ENCODE measurements at regions not wholly inside any gene's neighbourhood (a gene's known extent, or its start where the extent isn't known, plus 50 kb on each side); places are given as distances from the start of the nearest gene placed in this dataset.

- no peak for DNase-seq (ENCODE audit: low read depth, low spot score)
- no peak for TF ChIP-seq CTCF (IDR thresholded peaks at IDR 0.05; ENCODE audit: insufficient read depth, low read length, missing control alignments)
- CTCF ChIA-PET = no interaction called here
- no peak overlapping the region for H3K4me3 ChIP-seq (ENCODE audit: low read depth, low read length)
- POLR2A ChIA-PET = no interaction called here
Measured at GRCh38 chr9:108600896-108601295, 254.9 kb downstream of the ACTL7B start.

- no peak for DNase-seq (ENCODE audit: low read depth, low spot score)
- no peak overlapping the region for H3K4me3 ChIP-seq (ENCODE audit: low read depth, low read length)
- CTCF ChIA-PET = no interaction called here
- TF ChIP-seq CTCF (IDR thresholded peaks at IDR 0.05; ENCODE audit: insufficient read depth, low read length, missing control alignments) = no peak
- POLR2A ChIA-PET = no interaction called here
Measured at GRCh38 chr9:108599571-108599970, 256.2 kb downstream of the ACTL7B start.

- POLR2A ChIA-PET = no interaction called here
Measured at GRCh38 chr9:108591121-108591520, 264.7 kb downstream of the ACTL7B start.

GRCh38 chr9:108588246-108588645 is 267.5 kb downstream of the ACTL7B start:
- no peak overlapping the region for H3K4me3 ChIP-seq (ENCODE audit: low read depth, low read length)
- TF ChIP-seq CTCF (IDR thresholded peaks at IDR 0.05; ENCODE audit: insufficient read depth, low read length, missing control alignments) = no peak
- no peak for DNase-seq (ENCODE audit: low read depth, low spot score)
- ChIA-PET POLR2A (no interaction called here), CTCF (interaction anchor here (0.7 to 1.2 kb wide), 3 partner anchors 14 to 1247 kb away, joined by 3 read pairs; no protein-coding TSS in a partner anchor)

More at GRCh38 chr9:108591121-108591520, 264.7 kb downstream of the ACTL7B start:
- DNase-seq (ENCODE audit: low read depth, low spot score) = no peak
- no peak overlapping the region for H3K4me3 ChIP-seq (ENCODE audit: low read depth, low read length)
- TF ChIP-seq CTCF (IDR thresholded peaks at IDR 0.05; ENCODE audit: insufficient read depth, low read length, missing control alignments) = no peak
- CTCF ChIA-PET = no interaction called here

- POLR2A ChIA-PET = no interaction called here
- no peak for DNase-seq (ENCODE audit: low read depth, low spot score)
- TF ChIP-seq CTCF (IDR thresholded peaks at IDR 0.05; ENCODE audit: insufficient read depth, low read length, missing control alignments) = no peak
- CTCF ChIA-PET = interaction anchor here (2.2 kb wide), 1 partner anchor 175 kb away, joined by 6 read pairs; no protein-coding TSS in a partner anchor
- no peak overlapping the region for H3K4me3 ChIP-seq (ENCODE audit: low read depth, low read length)
Measured at GRCh38 chr9:108586471-108587139, 269.2 kb downstream of the ACTL7B start.

- no peak overlapping the region for H3K4me3 ChIP-seq (ENCODE audit: low read depth, low read length)
- ChIA-PET CTCF (interaction anchor here (2.1 kb wide), 1 partner anchor 15 kb away, joined by 5 read pairs; no protein-coding TSS in a partner anchor), POLR2A (no interaction called here)
- DNase-seq (ENCODE audit: low read depth, low spot score) = no peak
- TF ChIP-seq CTCF (IDR thresholded peaks at IDR 0.05; ENCODE audit: insufficient read depth, low read length, missing control alignments) = no peak
Measured at GRCh38 chr9:108584860-108585259, 270.9 kb downstream of the ACTL7B start.
